ENCODE measurements at regions not wholly inside any gene's neighbourhood (a gene's known extent, or its start where the extent isn't known, plus 50 kb on each side); places are given as distances from the start of the nearest gene placed in this dataset.

- H3K27ac ChIP-seq = no peak overlapping the region
- H3K36me3 ChIP-seq = no peaks in the 10 kb centered on the region
- no peaks in the 10 kb centered on the region for H3K9me3 ChIP-seq
- no peaks in the 10 kb centered on the region for H3K27me3 ChIP-seq
- DNase-seq = no peak
- H3K4me3 ChIP-seq = no peak overlapping the region
- no peak for TF ChIP-seq CTCF (IDR thresholded peaks at IDR 0.05)
- H3K4me1 ChIP-seq = no peaks in the 10 kb centered on the region
- no peak for ATAC-seq
- intact Hi-C loops (cut with DNase I) = no loop called here
These were observed 223.2 kb downstream of the MTHFS start for GRCh38 chr15:79673416-79674123.

GRCh38 chr15:79674124-79674465 lies 222.7 kb downstream of the MTHFS start:
- Histone ChIP-seq H3K27me3 (no peaks in the 10 kb centered on the region), H3K4me3 (no peak overlapping the region), H3K9me3 (no peaks in the 10 kb centered on the region), H3K27ac (no peak overlapping the region), H3K4me1 (no peaks in the 10 kb centered on the region), H3K36me3 (no peaks in the 10 kb centered on the region)
- intact Hi-C loops (cut with DNase I) = no loop called here
- no peak for TF ChIP-seq CTCF (IDR thresholded peaks at IDR 0.05)
- DNase-seq (no peak), ATAC-seq (no peak)

- intact Hi-C loops (cut with DNase I) = no loop called here
- H3K4me3 ChIP-seq = no peak overlapping the region
- H3K27me3 ChIP-seq = no peaks in the 10 kb centered on the region
- DNase-seq = no peak
- no peaks in the 10 kb centered on the region for H3K4me1 ChIP-seq
- no peaks in the 10 kb centered on the region for H3K36me3 ChIP-seq
- ATAC-seq = no peak
- H3K27ac ChIP-seq = no peak overlapping the region
- H3K9me3 ChIP-seq = no peaks in the 10 kb centered on the region
- TF ChIP-seq CTCF (IDR thresholded peaks at IDR 0.05) = no peak
These were observed 220.8 kb downstream of the MTHFS start for GRCh38 chr15:79675982-79676381.

- no peaks in the 10 kb centered on the region for H3K4me1 ChIP-seq
- no peak for DNase-seq
- no peaks in the 10 kb centered on the region for H3K9me3 ChIP-seq
- no peak overlapping the region for H3K27ac ChIP-seq
- H3K27me3 ChIP-seq = no peaks in the 10 kb centered on the region
- ATAC-seq = no peak
- intact Hi-C loops (cut with DNase I) = no loop called here
- no peak for TF ChIP-seq CTCF (IDR thresholded peaks at IDR 0.05)
- H3K36me3 ChIP-seq = no peaks in the 10 kb centered on the region
- H3K4me3 ChIP-seq = no peak overlapping the region
These were observed 220.2 kb downstream of the MTHFS start for GRCh38 chr15:79676621-79677020.

GRCh38 chr15:79677241-79677640 lies 219.6 kb downstream of the MTHFS start:
- Histone ChIP-seq H3K9me3 (no peaks in the 10 kb centered on the region), H3K36me3 (no peaks in the 10 kb centered on the region), H3K27ac (no peak overlapping the region), H3K4me3 (no peak overlapping the region), H3K4me1 (no peaks in the 10 kb centered on the region), H3K27me3 (no peaks in the 10 kb centered on the region)
- no peak for ATAC-seq
- no peak for DNase-seq
- intact Hi-C loops (cut with DNase I) = no loop called here
- no peak for TF ChIP-seq CTCF (IDR thresholded peaks at IDR 0.05)
